Stimulated activated CD8-positive, alpha-beta memory T cell treated with anti-CD3 and anti-CD28 coated beads, Interleukin-4, amount 100 ng/mL, for 48 hours (primary cell): ENCODE measurements at regions not wholly inside any gene's neighbourhood (a gene's known extent, or its start where the extent isn't known, plus 50 kb on each side); places are given as distances from the start of the nearest gene placed in this dataset.
A peak's percentile ranks its signal among the peaks of the same experiment; 100 is the strongest.
"Not testable (repeated sequence)": the region's sequence is repeated elsewhere in the genome, so short reads cannot be mapped to it uniquely, and the experiment has no call there.

Experiments used
- DNase-seq: peaks from one replicate; pipeline ENCODE4 v3.0.0-alpha.2; 2020

GRCh38 chr10:28967031-28967430 lies 289.7 kb downstream of the BAMBI start:
- DNase-seq, result no peak

- DNase-seq, result no peak
These were observed 292.1 kb downstream of the BAMBI start for GRCh38 chr10:28969413-28969812.

- DNase-seq, result no peak
These were observed 292.9 kb downstream of the BAMBI start for GRCh38 chr10:28970231-28970630.

DNA sequence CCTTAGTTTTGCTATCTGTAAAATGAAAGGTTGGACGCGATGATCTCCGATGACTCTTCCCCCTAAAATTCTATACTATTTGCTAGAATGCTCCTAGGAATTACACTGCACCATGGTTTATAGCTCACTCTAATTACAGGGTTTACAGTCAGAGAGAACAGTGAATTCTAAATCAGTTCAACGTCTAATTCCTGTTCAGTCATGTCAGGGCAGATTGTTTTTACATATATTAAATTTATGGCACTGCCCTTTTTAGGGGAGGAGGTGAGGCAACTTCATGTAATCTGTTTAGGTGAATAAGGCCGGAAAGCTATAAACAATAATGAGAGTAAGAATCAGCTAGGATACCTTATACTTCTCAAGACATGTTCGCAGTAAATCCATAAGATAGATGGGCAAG lies 293.9 kb downstream of the BAMBI start:
- DNase-seq, result no peak

GRCh38 chr10:28971764-28972163 lies 294.4 kb downstream of the BAMBI start:
- no peak for DNase-seq

DNA sequence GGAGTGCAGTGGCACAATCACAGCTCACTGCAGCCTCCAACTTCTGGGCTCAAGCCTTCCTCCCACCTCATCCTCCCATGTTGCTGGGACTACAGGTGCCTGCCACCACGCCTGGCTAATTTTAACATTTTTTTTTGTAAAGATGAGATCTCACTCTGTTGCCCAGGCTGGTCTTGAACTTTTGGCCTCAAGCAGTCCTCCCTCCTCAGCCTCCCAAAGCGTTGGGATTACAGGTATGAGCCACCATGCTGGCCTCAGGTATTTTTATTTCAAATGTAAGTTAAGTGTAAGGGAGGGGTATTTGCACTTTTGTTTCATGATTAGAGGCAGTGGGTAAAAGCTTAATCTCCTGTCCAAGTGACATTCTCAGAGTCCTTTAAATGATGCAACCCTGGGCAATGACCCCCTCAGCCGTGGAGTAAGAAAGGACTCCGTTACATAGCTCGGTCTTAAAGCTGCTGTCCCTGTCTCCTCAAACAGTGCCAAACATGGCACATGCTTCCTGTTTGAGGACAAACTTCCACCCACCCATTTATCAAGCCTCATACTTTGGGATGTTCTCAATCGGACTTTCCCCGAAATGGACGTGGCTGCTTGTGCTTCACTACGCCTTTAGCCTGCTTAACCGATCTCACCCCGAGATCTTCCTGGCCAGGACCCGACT lies 296.1 kb downstream of the BAMBI start:
- no peak for DNase-seq

- DNase-seq, result no peak
These were observed 298.7 kb downstream of the BAMBI start for GRCh38 chr10:28975891-28976531.

DNA sequence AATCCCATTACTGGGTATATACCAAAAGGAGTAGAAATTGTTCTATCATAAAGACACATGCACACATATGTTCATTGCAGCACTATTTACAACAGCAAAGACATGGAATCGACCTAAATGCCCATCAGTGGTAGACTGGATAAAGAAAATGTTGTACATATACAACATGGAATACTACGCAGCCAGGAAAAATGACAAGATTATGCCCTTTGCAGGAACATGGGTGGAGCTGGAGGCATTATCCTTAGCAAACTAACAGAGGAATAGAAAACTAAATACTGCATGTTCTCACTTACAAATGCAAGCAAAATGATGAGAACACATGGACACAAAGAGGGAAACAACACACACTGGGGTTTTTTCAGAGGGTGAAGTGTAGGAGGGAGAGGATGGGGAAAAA lies 300.2 kb downstream of the BAMBI start:
- DNase-seq, result no peak

- no peak for DNase-seq
These were observed 302.9 kb downstream of the BAMBI start for GRCh38 chr10:28980264-28980663.

GRCh38 chr10:28981007-28981406 lies 303.7 kb downstream of the BAMBI start:
- DNase-seq, result no peak

DNA sequence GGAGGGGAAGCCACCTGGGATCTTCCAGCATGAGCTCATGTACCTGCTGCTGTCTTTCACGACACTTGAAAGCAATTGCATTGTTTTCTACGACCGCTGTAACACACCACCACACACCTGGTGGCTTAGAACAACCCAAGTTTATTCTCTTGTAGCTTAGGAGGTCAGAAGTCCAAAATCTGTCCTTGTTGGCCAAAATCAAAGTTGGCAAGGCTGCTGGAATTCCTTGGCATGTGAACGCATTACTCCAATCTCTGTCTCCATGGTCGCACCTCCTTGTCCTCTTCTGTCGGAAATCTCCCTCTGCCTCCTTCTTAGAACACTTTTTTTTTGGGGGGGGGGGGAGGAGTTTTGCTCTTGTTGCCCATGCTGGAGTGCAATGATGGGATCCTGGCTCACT lies 305.7 kb downstream of the BAMBI start:
- no peak for DNase-seq

DNA sequence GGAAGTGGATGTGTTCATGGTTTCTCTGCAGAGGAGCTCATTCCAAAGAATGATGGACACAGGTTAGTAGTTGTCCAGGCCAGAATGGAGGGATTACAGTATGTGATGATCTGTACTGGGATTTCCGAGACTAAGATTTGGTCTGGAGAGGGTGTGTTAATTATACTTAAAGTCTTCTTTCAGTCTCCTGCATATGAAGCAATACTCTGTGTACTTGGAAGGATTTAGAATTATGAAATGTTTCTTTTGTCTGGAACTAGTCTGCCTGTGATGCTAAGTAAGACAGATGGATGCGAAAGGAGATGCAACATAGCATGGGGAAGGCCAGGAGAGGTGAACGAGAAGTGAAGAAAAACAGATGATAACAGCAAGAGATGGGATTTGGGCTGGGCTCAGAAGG lies 305.1 kb upstream of the LYZL1 start:
- no peak for DNase-seq

DNA sequence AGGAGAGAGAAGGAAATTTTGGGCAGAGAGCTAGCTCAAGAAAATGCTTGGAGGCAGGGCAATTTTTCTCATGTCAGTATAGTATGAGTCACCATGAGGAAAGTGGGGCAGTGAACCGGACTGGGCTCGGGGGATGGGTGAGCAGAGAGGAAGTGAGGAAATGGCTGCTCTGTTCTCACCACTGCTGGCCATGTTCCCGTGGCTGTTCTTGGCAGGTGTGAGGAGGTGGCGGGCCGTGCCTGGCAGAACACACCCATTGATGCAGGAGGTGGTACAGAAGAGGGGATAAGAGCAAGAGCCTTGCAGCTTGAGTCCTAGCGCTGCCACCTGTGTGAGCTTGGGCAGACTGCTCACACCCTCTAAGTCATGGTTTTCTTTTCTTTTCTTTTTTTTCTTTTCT lies 304.4 kb upstream of the LYZL1 start:
- DNase-seq, result no peak

DNA sequence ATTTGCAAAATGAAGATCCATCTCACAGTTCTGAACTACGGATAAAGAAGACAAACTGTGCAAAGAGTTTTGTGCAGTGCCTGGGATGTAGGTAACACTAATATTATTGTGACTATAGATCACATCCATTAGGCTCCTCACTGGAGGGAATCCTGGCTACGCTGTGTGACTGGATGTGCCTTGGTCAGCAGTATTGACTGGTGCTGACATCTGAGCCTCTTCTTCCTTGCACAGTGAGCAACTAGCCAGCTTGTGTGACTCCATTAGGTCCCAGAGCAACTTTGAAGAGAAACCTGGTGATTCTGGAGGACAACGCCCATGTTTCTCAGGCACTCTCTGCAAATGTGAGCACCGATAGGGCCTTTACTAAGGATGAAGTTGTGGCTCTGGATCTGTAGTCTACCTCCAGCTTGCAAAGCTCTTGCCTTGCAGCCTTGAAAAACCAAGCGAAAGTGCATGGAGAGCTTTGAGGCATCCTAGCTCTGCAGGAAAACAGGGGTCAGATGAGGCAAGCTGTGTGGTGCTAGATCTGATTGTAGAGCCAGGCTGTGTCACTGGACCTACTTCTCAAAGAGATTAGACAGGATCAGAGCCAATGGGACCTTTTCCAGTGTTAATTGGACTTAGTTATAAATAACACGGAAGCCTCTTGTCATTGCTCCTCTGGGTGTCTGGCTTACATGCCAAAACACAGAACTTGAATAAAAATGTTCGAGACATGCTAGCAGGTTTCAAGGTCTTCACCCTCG lies 303.6 kb upstream of the LYZL1 start:
- no peak for DNase-seq

- no peak for DNase-seq
These were observed 302.6 kb upstream of the LYZL1 start for GRCh38 chr10:28986117-28986792.

DNA sequence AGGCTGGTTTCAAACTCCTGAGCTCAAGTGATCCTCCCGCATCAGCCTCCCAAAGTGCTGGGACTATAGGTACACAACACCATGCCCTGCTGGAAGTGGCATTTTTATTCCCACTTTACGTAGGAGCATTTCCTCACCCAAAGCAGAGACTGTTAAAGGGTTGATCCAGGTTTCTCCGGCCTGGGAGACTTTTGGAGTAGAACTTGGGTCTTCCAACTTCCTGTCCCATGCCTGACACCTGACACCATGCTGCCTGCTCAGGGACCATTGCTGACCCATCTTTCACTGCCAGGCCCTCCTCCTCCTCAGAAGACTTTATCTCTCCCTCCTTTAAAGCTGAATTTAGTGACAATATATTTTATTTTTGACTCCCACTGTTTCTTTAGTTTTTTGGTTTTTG lies 302.0 kb upstream of the LYZL1 start:
- DNase-seq, result no peak

- no peak for DNase-seq
These were observed 301.1 kb upstream of the LYZL1 start for GRCh38 chr10:28987555-28988320.

- DNase-seq, result no peak
These were observed 299.9 kb upstream of the LYZL1 start for GRCh38 chr10:28988980-28989379.

DNA sequence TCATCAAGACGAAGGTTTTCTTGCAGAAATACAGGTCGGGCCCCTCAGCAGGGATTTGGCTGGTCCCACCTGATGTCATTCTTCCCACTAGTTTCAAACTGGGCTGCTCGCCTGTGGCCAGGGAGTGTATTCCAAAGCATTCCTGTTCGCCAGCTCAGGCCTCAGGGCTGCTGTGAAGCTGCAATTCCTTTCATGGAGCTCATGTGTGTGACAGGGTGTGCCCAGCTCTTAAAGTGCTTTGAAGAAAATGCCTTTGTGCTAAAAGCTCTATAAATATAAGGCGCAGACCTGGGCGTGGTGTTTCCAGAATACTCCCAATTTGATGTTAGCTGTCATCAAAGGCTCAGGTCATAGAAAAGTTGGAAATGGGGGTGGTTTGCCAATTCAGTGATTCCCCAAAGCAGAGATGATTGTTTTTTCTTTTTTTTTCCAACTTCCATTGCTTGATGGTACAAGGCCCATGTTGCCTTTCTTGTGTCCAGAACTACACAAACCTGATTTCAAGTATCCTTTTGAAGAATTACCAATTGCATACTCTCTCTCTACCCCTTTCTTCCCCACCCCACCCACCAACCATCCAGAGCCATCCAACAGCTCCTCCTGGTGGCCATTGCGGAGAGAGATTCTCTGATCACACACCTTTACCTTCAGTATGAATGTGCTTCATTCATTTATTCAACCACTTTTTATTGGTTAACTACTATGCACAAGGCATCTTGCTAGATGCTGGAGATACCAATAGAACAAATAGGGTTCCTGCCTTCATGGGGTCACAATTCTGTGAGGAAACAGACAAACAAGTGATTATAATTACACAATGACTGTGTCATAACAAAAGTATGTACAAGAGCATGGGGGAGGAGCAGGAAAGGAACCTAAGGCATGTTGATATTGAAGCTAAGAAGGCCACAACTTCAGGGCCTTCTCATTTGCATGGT lies 297.3 kb upstream of the LYZL1 start:
- DNase-seq, result peak; percentile 61

- no peak for DNase-seq
These were observed 295.8 kb upstream of the LYZL1 start for GRCh38 chr10:28993056-28993455.

- no peak for DNase-seq
These were observed 295.0 kb upstream of the LYZL1 start for GRCh38 chr10:28993861-28994260.

DNA sequence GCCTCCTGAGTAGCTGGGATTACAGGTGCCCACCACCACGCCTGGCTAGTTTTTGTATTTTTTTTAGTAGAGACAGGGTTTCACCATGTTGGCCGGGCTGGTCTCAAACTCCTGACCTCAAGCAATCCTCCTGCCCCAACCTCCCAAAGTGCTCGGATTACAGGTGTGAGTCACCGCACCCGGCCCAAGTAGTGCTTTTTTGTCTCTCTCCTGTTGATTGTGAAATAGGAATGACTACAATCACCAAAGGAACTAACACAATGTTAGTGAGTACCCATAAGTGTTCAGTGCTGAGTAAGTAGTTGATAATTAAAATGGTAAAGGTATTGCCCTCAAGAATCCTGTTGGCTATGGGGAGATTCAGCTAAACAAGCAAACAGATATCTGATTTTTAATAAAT lies 294.1 kb upstream of the LYZL1 start:
- not testable (repeated sequence) for DNase-seq
